Erythroblast (primary cell): ENCODE measurements at regions not wholly inside any gene's neighbourhood (a gene's known extent, or its start where the extent isn't known, plus 50 kb on each side); places are given as distances from the start of the nearest gene placed in this dataset.

Experiments
- DNase-seq, 2 experiments: peaks; one replicate each; lab custom pipeline; 2025; lab: John Stamatoyannopoulos, UW
- GATA1 ChIP-seq: IDR thresholded peaks from 2 replicates; pipeline ENCODE4 v1.6.1; 2011; ENCODE audit warnings: low read depth, mild to moderate bottlenecking, control low read depth, low read length, moderate library complexity
- POLR2A ChIP-seq: IDR thresholded peaks from 2 replicates; pipeline ENCODE4 v1.6.1; 2011; ENCODE audit warnings: mild to moderate bottlenecking, low read length

DNA sequence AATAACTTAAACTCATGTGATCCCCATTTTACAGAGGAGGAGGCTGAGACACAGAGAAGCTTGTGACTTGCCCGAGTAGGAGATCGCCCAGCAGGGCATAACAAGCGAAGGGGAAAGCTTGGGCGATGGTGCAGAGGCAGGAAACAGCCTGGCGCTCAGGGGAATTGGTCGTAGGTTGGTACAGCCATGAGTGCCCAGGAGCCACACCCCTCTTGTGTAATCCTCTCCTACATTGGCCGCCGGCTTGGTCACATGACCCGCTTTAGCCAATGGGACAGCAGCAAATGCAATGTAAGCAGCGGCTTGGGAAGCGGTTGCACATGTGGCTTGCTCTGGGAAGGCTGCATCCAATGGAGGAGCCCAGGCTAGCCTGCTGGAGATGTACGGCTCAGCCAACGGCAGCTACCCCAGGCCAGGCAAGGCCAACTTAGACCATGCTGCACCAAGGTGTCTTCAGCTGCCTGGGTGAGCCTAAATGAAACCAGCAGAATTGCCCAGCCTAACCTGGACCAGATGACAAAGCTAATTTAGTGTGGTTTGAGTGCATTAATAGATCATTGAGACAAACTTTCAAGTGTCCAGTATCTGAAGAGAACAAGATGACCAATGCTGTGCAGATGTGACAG lies 50.3 kb upstream of the SLC6A6 start:
- no peak for TF ChIP-seq POLR2A
- TF ChIP-seq GATA1, result no peak
- peak; percentile 22 to 48 for DNase-seq
